NCI-H345 treated with DMSO at 0.1 percent for 48 hours (cell line): ENCODE measurements at regions not wholly inside any gene's neighbourhood (a gene's known extent, or its start where the extent isn't known, plus 50 kb on each side); places are given as distances from the start of the nearest gene placed in this dataset.

Source experiments
- DNase-seq: peaks from one replicate; lab custom pipeline; 2025; ENCODE audit not compliant: unreplicated experiment; lab: John Stamatoyannopoulos, UW

DNA sequence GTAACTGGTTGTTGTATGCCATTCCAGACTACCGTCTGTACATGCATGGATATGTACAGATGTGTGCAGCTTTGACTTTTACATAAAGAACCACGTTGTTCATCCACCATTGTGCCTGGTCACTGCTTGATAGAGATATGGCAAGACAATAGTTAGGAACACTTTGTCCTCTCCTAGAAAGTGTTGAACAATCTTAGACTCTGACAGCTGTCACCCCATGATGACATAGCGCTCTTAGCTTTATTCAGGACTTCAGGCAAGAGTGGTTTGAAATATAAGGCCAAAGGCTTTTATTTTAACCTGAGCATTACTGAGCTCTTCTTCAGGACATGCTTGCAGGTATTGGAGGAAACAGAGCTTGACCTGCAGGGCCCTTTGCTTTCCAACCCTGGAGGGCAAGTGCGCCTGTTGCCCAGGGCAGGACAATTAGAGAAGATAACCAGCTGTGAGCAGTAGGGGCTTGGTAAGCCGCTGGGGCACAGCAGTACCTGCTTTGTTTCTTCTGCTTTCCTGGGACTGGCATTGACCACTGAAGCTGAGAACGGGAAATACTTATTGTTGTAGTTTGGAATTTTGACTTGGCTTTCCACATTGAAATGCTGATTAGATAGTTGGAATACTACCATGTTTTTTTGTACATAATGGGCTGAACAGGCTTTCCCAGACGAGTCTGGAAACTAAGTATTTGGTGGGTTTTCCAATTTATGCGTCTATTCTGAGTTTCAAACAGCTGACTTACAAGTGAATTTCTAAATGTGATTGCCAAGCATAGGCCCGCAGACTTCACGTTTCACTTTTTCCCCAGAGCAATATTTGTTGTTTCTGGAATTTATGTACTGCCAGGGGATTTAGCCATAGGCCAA, 51.1 kb downstream of the GARRE1 start:
- no peak for DNase-seq

DNA sequence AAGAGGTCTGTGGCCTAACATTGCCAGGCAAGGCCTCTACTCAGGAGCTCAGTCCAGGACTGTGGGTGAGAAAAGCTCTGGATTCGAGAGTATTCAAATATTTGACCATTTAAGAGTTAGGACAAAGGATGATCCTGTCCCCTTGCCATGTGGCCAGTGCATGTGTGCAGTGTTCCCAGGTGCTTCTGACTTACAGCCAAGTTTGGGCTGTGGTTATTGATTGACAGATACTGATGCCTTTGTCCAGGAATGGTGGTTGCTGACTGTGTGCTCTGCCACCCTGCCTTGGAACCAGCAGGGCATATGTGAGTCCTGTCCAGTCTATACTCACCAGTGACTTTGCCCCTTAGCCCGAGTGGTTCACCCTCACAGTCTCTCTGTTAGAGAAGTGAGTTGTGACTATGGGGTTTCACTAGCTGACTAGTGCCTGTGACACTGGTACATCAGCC, 51.9 kb downstream of the GARRE1 start:
- DNase-seq, result no peak

DNA sequence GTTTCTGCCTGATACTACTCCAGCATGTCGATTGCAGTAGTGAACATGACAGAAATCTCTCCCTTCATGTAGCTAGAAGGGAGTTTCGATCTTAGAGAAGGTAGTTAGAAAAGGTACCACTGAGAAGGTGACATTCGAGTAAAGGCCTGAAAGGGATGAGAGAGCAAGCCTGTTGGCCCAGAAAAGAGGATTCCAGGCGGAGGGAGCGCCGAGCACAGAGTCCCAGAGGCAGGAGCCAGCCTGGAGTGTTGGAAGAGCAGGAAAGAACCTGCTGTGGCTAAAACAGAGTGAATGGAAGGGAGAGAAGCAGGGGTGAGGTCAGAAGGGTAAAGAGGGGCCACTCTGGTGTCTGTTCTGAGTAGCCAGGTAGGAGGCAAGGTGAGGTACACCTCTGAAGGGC, 52.5 kb downstream of the GARRE1 start:
- DNase-seq, result no peak

DNA sequence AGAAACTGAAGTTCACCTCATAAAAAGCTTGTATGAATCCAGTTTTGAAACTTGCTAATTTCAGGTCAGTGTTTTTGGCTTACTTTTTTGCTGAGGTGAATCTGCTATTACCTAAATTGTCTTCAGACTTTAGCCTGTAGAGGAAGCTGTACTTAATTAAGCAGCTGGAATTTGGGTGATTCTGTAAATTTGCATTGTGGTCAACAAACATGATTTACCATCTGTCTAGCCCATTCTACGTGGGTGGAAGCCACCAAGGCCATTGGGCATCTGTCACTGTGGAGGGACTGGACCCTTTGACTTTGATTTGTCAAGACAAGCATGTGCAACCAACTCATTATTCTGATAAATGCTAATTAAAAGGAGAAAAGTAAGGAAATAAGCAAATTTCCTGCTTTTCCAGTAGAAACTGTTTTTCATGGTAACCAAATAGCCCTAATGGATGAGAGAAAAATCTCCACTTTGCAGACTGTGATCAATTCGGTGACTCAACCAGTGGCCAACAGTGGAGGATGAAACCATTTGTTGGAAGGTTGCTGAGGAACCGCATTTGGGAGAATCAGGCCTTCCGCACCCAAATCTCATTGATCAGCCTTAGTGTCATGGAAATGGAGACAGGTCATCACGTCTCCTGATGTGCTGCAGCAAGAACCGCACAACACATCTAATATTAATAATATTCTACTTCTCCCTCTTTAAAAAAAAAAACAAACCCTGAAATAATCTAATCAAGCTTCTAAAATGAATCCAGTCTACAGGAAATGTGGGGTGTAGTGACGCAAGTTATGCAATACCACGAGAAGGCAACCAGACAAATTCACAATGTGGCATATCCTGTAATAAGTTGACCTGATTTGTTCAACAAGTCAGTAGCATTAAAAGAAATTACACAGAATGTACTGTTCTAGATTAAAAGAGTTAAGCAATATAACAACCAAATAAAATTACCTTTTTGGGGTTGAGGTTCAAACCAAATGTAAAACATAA, 54.3 kb downstream of the GARRE1 start:
- no peak for DNase-seq

DNA sequence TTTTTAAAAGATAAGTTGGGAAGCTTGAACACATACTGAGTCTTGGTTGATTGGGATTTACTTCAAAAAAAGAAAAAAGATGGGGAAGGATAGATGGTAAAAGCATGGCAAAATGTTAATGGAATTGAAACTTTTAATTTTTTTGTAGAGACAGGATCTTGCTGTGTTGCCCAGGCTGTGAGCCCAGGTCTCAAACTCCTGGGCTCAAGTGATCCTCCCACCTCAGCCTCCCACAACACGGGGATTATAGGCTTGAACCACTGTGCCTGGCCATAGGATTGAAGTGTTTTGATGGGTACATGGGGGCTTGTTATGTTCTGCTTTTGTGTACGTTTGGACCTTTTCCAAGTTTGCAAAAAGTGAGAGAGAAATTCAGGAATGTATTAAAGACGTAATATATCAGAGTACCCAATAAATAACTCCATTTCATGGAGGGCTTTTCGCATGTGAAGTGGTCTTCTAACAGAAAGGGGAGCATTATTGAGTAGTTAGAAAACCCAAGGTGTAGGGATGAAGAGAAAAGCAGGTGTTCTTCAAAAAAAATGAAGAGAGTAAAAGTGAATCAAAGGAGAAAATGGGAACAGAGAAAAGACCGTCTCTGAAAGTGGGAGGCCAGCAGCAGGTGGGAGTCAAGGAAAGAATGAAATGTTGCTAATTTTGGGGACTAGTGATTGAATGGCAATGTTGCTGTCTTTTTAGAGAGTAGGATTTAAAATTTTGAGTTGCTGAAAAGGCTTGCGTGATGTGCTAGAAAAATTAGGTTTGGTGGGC, 55.2 kb downstream of the GARRE1 start:
- peak; percentile 59 for DNase-seq

DNA sequence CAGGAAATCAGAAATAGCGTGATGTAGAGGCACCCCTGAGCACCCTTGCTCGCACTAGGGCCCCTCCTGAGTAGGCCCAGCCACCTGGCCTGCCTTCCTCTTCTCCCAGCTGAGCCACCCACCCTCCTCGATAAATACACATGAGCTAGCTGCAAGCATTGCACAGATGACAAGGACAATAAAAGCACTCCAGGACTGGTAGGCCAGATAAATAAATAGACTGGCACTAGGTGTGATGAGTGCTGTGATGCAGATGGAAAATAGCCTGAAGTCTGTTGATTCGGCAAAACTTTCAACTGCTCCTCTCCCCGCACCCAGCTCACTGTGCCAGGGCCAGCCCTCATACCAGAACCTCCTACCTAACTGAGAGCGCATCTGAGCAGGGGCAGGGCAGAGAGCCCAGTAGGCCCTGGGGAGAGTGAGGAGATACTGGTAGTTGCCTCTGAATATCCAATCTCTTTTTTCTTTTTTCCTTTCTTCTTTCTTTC, 54.5 kb upstream of the GPI start:
- peak; percentile 99 for DNase-seq

DNA sequence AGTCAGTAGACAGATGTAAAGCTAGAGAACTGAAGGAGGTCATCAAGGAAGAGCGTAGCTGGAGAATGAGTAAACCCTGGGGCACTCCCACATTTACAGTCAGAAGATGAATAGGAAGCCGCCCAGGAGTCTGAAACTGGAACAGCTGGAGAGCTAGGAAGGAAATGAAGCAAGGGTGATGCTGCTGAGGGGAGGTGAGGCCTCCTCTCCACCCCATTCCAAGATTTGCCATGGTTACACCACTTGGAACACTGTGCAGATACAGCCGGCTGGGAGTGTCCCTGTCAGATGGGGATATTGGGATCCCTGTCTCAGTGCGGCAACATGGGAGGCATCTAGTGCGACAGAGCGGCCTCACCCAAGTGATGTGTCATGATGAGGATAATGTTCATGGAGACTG, 51.8 kb upstream of the GPI start:
- no peak for DNase-seq

DNA sequence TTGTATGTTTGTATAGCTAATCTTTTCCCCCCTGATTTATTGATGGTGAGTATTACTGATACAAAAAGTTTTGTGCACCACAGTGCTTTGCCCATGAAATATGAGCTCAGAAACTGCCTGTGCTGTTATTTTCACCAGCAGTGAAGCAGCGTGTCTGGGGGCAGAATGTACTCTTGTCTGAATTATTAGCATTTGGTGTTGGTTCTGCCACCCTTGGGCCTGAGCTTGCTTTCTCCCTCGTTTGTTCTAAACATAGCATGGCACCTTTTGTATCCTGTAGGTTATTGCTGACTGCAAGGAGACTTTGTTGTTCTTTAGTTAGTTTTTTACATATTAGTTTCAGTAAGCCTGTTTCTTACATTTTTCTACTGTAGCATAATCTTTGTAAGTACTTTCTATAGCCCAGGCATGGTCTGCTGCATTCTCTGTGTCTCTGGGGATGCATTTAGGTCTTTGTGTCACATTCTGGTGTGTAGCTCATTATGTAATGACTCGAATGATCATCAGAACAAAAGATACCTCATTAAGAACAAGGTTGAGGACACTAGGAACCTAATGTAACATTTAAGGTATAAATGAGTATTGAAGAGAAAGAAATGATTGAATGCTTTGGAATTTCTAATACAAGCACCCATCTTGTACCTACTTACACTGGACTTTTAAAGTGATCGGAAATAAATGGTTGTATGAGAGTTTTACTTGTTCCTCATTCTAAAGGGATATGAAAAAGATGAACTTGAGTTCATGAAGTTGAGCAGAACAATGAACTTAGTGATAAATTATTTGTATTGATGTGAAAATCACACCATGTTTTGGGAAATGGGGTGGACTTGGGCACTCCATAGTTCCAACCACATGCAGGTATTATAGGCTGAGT, 50.3 kb upstream of the GPI start:
- DNase-seq, result no peak
